ENCODE measurements at regions not wholly inside any gene's neighbourhood (a gene's known extent, or its start where the extent isn't known, plus 50 kb on each side); places are given as distances from the start of the nearest gene placed in this dataset.

DNA sequence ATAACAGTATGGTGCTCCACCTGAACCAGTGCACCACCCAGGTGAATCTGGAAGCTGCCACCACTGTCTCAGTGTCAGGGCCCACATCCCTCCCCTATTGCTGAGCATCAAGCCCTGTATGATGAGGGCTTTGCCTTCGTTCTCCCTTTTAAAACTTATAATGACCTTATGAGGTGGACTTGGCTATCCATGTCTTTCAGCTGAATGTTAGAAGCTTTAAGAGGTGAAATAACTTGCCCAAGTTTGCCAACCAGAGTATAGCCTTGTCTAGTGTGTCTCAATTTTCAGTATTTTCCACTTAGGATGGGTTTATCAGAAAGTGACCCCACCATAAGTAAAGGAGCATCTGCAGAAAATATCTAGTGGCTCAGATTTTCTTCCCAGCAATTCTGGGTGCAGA, 87.8 kb downstream of the SHOX2 start:
- H3K4me1 ChIP-seq (ENCODE audit: insufficient read depth, low read length): no peaks in the 10 kb centered on the region
- H3K9ac ChIP-seq (ENCODE audit: extremely low read depth, insufficient read length, low read length): no peak overlapping the region
- H3K4ac ChIP-seq (ENCODE audit: low read depth, low read length): no peak overlapping the region
- no peaks in the 10 kb centered on the region for H3K9me3 ChIP-seq (ENCODE audit: control insufficient read depth, low read depth, low read length)
- no peaks in the 10 kb centered on the region for H4K20me1 ChIP-seq (ENCODE audit: control insufficient read depth, insufficient read depth, insufficient read length)
- Mint-ChIP-seq H3K36me3 (ENCODE audit: insufficient read depth in 1 of 3, low read depth in 3 of 3) (peaks cover 0 to 15% (median 2%) of the 10 kb centered on the region in 3 experiments; a peak in 4 of 7 replicates), H3K4me1 (peaks cover 0 to 4% of the 10 kb centered on the region in 2 experiments; a peak in 2 of 4 replicates), H3K27ac (no peak overlapping the region), H3K4me3 (no peak overlapping the region), H3K9me3 (peaks cover 9 to 14% of the 10 kb centered on the region in 2 experiments), H3K27me3 (ENCODE audit: low read depth) (no peaks in the 10 kb centered on the region)
- TF ChIP-seq, protein P1, sequence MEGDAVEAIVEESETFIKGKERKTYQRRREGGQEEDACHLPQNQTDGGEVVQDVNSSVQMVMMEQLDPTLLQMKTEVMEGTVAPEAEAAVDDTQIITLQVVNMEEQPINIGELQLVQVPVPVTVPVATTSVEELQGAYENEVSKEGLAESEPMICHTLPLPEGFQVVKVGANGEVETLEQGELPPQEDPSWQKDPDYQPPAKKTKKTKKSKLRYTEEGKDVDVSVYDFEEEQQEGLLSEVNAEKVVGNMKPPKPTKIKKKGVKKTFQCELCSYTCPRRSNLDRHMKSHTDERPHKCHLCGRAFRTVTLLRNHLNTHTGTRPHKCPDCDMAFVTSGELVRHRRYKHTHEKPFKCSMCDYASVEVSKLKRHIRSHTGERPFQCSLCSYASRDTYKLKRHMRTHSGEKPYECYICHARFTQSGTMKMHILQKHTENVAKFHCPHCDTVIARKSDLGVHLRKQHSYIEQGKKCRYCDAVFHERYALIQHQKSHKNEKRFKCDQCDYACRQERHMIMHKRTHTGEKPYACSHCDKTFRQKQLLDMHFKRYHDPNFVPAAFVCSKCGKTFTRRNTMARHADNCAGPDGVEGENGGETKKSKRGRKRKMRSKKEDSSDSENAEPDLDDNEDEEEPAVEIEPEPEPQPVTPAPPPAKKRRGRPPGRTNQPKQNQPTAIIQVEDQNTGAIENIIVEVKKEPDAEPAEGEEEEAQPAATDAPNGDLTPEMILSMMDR (conservative IDR thresholded peaks at IDR 0.05): no peak
- WGBS (ENCODE audit: extremely low coverage, insufficient read length, low lambda C conversion rate): no CpG with 5 or more reads among the region's 1 CpG
- H3K18ac ChIP-seq (ENCODE audit: insufficient read length, low read depth, low read length): no peak overlapping the region
- H2AFZ ChIP-seq (ENCODE audit: low read length): no peak overlapping the region
- no peak overlapping the region for H3K27ac ChIP-seq (ENCODE audit: insufficient read length, low read depth, low read length)
- H3K4me2 ChIP-seq (ENCODE audit: insufficient read depth, insufficient read length, low read length): no peak overlapping the region
- no peak overlapping the region for H2BK15ac ChIP-seq (ENCODE audit: low read depth, low read length)
- no peaks in the 10 kb centered on the region for H3K23me2 ChIP-seq (ENCODE audit: insufficient read length, low read depth, low read length, poor library complexity, severe bottlenecking)
- no peaks in the 10 kb centered on the region for H3K79me1 ChIP-seq (ENCODE audit: insufficient read depth, low read depth, low read length, poor library complexity, severe bottlenecking)
- H3T11ph ChIP-seq (ENCODE audit: low read length): no peak overlapping the region
- H2BK5ac ChIP-seq (ENCODE audit: insufficient read length, low read length): no peak overlapping the region
- no peak overlapping the region for H3K56ac ChIP-seq (ENCODE audit: insufficient read length, low read depth, low read length)
- no peak overlapping the region for H2BK20ac ChIP-seq (ENCODE audit: low read depth, low read length, poor library complexity, severe bottlenecking)
- no peak overlapping the region for H3K14ac ChIP-seq (ENCODE audit: insufficient read depth, low read length)
- no peak for DNase-seq
- no peaks in the 10 kb centered on the region for H3K79me2 ChIP-seq (ENCODE audit: insufficient read depth, low read length)
- H2AK5ac ChIP-seq (ENCODE audit: insufficient read length, low read length): no peak overlapping the region
- H3K23ac ChIP-seq (ENCODE audit: insufficient read length, low read depth, low read length): no peak overlapping the region
- no peak overlapping the region for H4K5ac ChIP-seq (ENCODE audit: insufficient read length, low read depth, low read length)
- H2BK12ac ChIP-seq (ENCODE audit: insufficient read length, low read depth, low read length): no peak overlapping the region
- no peaks in the 10 kb centered on the region for H3K27me3 ChIP-seq (ENCODE audit: insufficient read depth, low read length)
- no peak overlapping the region for H4K8ac ChIP-seq (replicated peaks; ENCODE audit: insufficient read length, low read depth, low read length)
- H2BK120ac ChIP-seq (ENCODE audit: low read depth, low read length, poor library complexity, severe bottlenecking): peak overlapping the region; percentile 48
- no peak overlapping the region for H4K91ac ChIP-seq (ENCODE audit: insufficient read length, low read depth, low read length)

Measured in H9 (cell line).